Heart right ventricle (tissue), 16 donors: ENCODE measurements at regions not wholly inside any gene's neighbourhood (a gene's known extent, or its start where the extent isn't known, plus 50 kb on each side); places are given as distances from the start of the nearest gene placed in this dataset.

ENCODE experiments used
- ATAC-seq, 8 donors: fragments of 200-7000 bp; cut with Tn5 transposase; one replicate each; pipeline ENCODE4 v1.9.1; 2020; ENCODE audit warnings: mild to moderate bottlenecking in 8 of 8, moderate library complexity in 8 of 8, moderate number of reproducible peaks in 1 of 8
- DNase-seq, 2 donors: peaks; one replicate each; pipeline ENCODE4 v3.0.0-alpha.2; 2020
- H3K27ac ChIP-seq, 10 donors: fragments of 200-600 bp; sonication (generic) in 2 of 10; one replicate each; pipeline versions ENCODE4 v1.5.0 to v1.8.0; 2020 to 2022; ENCODE audit warnings: mild to moderate bottlenecking in 3 of 10
- H3K27me3 ChIP-seq, 7 donors: fragments of 200-600 bp; one replicate each; pipeline ENCODE4 v1.8.0; 2021 to 2022; ENCODE audit warnings: mild to moderate bottlenecking in 2 of 7
- H3K36me3 ChIP-seq, 9 donors: fragments of 200-600 bp; sonication (generic) in 1 of 9; one replicate each; pipeline versions ENCODE4 v1.5.0 to v1.8.0; 2020 to 2022; ENCODE audit warnings: mild to moderate bottlenecking in 2 of 9
- H3K4me1 ChIP-seq, 9 donors: fragments of 200-600 bp; sonication (generic) in 1 of 9; one replicate each; pipeline versions ENCODE4 v1.5.0 to v1.8.0; 2020 to 2022; ENCODE audit warnings: mild to moderate bottlenecking in 4 of 9
- H3K4me3 ChIP-seq, 10 donors: fragments of 200-600 bp; sonication (generic) in 2 of 10; one replicate each; pipeline versions ENCODE4 v1.5.0 to v1.8.0; 2020 to 2022; ENCODE audit warnings: mild to moderate bottlenecking in 7 of 10, moderate library complexity in 2 of 10
- H3K9me3 ChIP-seq, 11 donors: fragments of 200-600 bp in 10 of 11; sonication (generic) in 2 of 11; one replicate each; pipeline versions ENCODE4 v1.5.0 to v1.8.0; 2013 to 2022; ENCODE audit warnings: mild to moderate bottlenecking in 2 of 11, control low read depth in 1 of 11, moderate library complexity in 1 of 11
- WGBS, 2 donors: extraction: QIAGEN DNeasy Blood & Tissue Kit; methylation state at CpG; one replicate each; pipeline ENCODE4 v1.1.7; 2013; ENCODE audit warnings: inconsistent platforms in 1 of 2; 5-methylcytosine and 5-hydroxymethylcytosine counted together
- intact Hi-C, 10 donors: fragments of 100-400 bp; cut with DNase I; formaldehyde crosslinking; loops; one replicate each; pipeline versions ENCODE4 v1.11.1 to v1.14.2; 2022
- TF ChIP-seq, protein P1 (sequence below), 9 donors: fragments of 200-600 bp; sonication (generic) in 2 of 9; IDR thresholded peaks; one replicate each; pipeline versions ENCODE4 v1.5.0 to v1.8.0; 2021 to 2022; ENCODE audit warnings: antibody characterized with exemption in 9 of 9, mild to moderate bottlenecking in 5 of 9, moderate library complexity in 1 of 9
- donor health status: Arrhythmogenic right ventricular cardiomyopathy.
- donor health status: ischemic (EF 13 %, LVEDD 7.1; RV severe dilation, severe dysfunction).
- donor health status: healthy with polysubstance abuse.
- donor health status: DM: no; HTN: yes; CAD: no.
- donor health status: DM: no; HTN: no; CAD: no.
- donor health status: ischemic (EF 25% LVEDD 6.9; RV normal size, moderate dysfunction).
- donor health status: ischemic (EF 25% LVEDD 5.7; RV mildly dilated, moderate dysfunction).
- donor health status: healthy.
- donor health status: DM: yes; HTN: yes; CAD: no.
- donor health status: Ischemic cardiomyopathy.
- donor health status: ischemic (EF 35%, LVEDD 5.7; RV mildly dilated, moderate dysfunction).
- donor health status: nonischemic (EF 11% LVEDD 7.7; RV severe dilation, severe dysfunction).
- donor health status: DM: yes; HTN: yes; CAD: no.
- donor health status: PGD.
- donor health status: ischemic (EF 29% LVEDD 5.4; RV normal size, mild dysfunction).
- donor health status: nonischemic (EF 23%, LVEDD 6.1; RV moderate dilation, normal function).

DNA sequence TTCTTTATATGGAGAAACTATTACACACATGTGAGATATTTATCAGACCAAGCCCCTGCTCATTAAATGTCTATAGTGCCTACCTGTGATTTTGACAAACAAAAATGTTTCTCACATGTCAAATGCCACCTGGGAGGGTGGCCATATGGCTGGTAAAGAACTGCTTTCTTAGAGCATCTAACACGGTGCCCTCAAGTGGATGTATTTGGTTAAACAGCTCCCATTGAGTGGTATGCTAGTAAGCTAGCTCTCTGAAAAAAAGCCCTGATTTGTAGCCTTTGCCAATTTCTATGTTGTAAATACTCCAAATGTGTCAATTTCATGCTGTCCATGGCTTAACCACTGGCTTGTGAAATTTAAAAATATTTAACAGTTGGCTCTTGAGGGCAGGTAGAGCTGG, 94.6 kb downstream of the PMAIP1 start:
- H3K27ac ChIP-seq, result no peak overlapping the region
- WGBS, 2 donors, result 10 to 24% methylated on average over 1 of the region's 1 CpG

DNA sequence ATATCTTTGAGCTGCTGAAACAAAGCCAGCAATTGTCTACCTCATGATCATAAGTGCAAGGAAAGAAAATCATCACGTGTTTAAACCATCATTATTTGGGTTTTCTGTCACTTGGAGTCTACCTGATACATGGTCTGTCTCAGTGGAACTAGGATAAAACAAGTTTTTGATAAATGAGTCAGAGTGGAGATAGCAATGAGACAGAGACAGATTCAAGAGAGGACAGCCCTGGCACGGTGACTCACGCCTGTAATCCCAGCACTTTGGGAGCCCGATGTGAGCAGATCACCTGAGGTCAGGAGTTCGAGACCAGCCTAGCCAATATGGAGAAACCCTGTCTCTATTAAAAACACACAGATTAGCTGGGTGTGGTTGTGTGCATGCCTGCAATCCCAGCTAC, 93.8 kb downstream of the PMAIP1 start:
- TF ChIP-seq, protein P1, sequence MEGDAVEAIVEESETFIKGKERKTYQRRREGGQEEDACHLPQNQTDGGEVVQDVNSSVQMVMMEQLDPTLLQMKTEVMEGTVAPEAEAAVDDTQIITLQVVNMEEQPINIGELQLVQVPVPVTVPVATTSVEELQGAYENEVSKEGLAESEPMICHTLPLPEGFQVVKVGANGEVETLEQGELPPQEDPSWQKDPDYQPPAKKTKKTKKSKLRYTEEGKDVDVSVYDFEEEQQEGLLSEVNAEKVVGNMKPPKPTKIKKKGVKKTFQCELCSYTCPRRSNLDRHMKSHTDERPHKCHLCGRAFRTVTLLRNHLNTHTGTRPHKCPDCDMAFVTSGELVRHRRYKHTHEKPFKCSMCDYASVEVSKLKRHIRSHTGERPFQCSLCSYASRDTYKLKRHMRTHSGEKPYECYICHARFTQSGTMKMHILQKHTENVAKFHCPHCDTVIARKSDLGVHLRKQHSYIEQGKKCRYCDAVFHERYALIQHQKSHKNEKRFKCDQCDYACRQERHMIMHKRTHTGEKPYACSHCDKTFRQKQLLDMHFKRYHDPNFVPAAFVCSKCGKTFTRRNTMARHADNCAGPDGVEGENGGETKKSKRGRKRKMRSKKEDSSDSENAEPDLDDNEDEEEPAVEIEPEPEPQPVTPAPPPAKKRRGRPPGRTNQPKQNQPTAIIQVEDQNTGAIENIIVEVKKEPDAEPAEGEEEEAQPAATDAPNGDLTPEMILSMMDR (IDR thresholded peaks at IDR 0.05), result no peak
- H3K4me3 ChIP-seq, result no peak overlapping the region
- DNase-seq (no peak), ATAC-seq (no peak)
- peaks cover 0 to 58% (median 21%) of the 10 kb centered on the region in 7 donors for H3K27me3 ChIP-seq
- H3K27ac ChIP-seq, result no peak overlapping the region
- intact Hi-C loops, result loop anchor here in 5 of 10 donors (2.0 to 10.0 kb wide), 4 partner anchors 35 to 1509 kb away; no protein-coding TSS in a partner anchor
- no peaks in the 10 kb centered on the region for H3K9me3 ChIP-seq
- 65 to 68% methylated on average over 5 of the region's 5 CpGs for WGBS, 2 donors
- no peaks in the 10 kb centered on the region for H3K36me3 ChIP-seq
- no peaks in the 10 kb centered on the region for H3K4me1 ChIP-seq

More for the DNA sequence above, 94.6 kb downstream of the PMAIP1 start:
- Histone ChIP-seq H3K4me3 (no peak overlapping the region), H3K36me3 (no peaks in the 10 kb centered on the region), H3K27me3 (peaks cover 0 to 56% (median 21%) of the 10 kb centered on the region in 7 donors), H3K9me3 (no peaks in the 10 kb centered on the region), H3K4me1 (no peaks in the 10 kb centered on the region)
- TF ChIP-seq, protein P1 (IDR thresholded peaks at IDR 0.05), result no peak
- ATAC-seq, result no peak
- no peak for DNase-seq
- intact Hi-C loops, result loop anchor here in 4 of 10 donors (5.0 to 10.0 kb wide), 3 partner anchors 550 to 1508 kb away; no protein-coding TSS in a partner anchor

DNA sequence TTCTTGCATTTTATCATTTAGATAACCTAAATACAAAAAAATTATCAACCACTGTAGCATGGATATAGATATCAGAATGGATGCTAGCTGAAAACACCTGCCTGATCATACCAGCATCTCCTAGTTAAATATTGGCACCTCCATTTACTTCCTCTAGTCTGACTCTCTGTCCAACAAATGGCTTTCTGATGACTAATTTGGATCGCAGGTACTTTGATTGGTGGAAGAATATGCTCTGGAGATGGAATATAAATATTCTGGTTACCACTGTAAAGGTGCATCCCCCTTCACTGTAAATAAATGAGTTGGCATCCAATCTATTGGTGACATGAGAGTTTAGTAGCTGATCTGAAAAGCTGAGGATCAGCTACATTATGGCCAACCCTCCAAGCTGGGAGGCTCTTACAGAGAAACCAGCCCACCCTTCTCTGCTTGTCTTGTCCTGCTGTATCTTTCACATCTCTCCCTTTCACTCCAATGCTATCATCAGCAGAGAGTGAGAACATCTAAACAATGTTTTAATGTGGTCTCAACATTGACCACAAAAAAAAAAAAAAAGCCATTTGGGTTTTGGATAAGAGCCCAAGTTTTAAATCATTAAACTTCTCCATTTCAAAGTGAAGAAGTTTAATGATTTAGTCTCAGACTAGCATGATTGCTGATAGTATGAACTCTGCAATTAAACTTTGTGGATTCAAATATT, 90.5 kb downstream of the PMAIP1 start:
- H3K9me3 ChIP-seq, result no peaks in the 10 kb centered on the region
- H3K4me1 ChIP-seq, result no peaks in the 10 kb centered on the region
- intact Hi-C loops, result loop anchor here in 4 of 10 donors (5.0 to 10.0 kb wide), 3 partner anchors 555 to 1512 kb away; no protein-coding TSS in a partner anchor
- no peaks in the 10 kb centered on the region for H3K36me3 ChIP-seq
- H3K27ac ChIP-seq, result no peak overlapping the region
- TF ChIP-seq, protein P1 (IDR thresholded peaks at IDR 0.05), result no peak
- DNase-seq (no peak), ATAC-seq (no peak)
- H3K4me3 ChIP-seq, result no peak overlapping the region
- 78 to 86% methylated on average over 1 of the region's 1 CpG for WGBS, 2 donors
- peaks cover 0 to 44% (median 25%) of the 10 kb centered on the region in 7 donors for H3K27me3 ChIP-seq

DNA sequence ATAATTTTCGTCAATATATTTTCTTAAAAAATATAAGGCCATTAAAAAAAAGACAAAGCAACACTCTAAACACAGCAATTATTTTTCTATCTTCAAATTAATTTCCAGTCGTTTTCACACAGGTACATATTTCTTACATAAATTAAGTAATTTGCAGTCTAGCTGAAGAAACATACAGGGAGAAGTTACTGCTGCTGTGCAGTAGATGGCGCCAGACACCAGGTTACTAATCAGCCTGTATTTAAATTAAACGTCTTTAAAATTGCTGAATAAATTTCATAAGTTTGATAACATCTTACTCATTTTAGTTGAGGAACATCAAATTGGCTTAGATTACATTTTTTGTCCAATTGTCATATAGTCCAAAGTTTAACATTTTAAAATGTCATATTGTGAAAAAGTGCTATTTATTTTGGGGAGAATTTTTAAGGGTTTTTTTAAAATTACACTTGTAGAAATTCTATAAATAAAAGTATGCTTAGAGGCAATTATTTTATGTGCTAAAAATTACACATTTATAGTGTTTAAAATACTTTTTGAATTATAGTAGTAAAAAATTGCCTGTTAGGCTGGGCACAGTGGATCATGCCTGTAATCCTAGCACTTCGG, 88.4 kb downstream of the PMAIP1 start:
- intact Hi-C loops, result loop anchor here in 6 of 10 donors (5.0 to 10.0 kb wide), 3 partner anchors 559 to 1517 kb away; no protein-coding TSS in a partner anchor
- Histone ChIP-seq H3K4me3 (no peak overlapping the region), H3K27ac (no peak overlapping the region), H3K27me3 (peaks cover 0 to 32% (median 20%) of the 10 kb centered on the region in 7 donors), H3K4me1 (no peaks in the 10 kb centered on the region), H3K9me3 (no peaks in the 10 kb centered on the region), H3K36me3 (no peaks in the 10 kb centered on the region)
- ATAC-seq (no peak), DNase-seq (no peak)
- TF ChIP-seq, protein P1 (IDR thresholded peaks at IDR 0.05), result peak; percentile 63 to 95 (median 88)
- 16% methylated on average over 5 of the region's 5 CpGs for WGBS, 2 donors
